Caco-2 (cell line): ENCODE measurements at regions not wholly inside any gene's neighbourhood (a gene's known extent, or its start where the extent isn't known, plus 50 kb on each side); places are given as distances from the start of the nearest gene placed in this dataset.
"Not testable (repeated sequence)": the region's sequence is repeated elsewhere in the genome, so short reads cannot be mapped to it uniquely, and the experiment has no call there.

Experiments
- BruUV-seq: library from RNA; stranded (reverse); fragments of 400-500 nt; replicated peaks from 2 replicates; lab custom pipeline; 2021; lab: Mats Ljungman, UMichigan
- CTCF ChIA-PET: fragments of 300-600 bp; sonication (Branson Sonifier 250); formaldehyde crosslinking; loops from one replicate; lab custom pipeline; 2022; ENCODE audit warnings: antibody characterized with exemption; lab: Charles Lee
- POLR2A ChIA-PET: fragments of 300-600 bp; sonication (Branson Sonifier 250); formaldehyde crosslinking; loops from one replicate; lab custom pipeline; 2022; ENCODE audit warnings: antibody characterized with exemption; lab: Charles Lee
- DNase-seq, 2 experiments: peaks; one replicate each; pipeline versions ENCODE4 v3.0.0 to v3.0.0-alpha.2; 2020 to 2022
- H3K27me3 ChIP-seq: replicated peaks from 2 replicates; pipeline ENCODE4 v1.6.0; 2011; ENCODE audit warnings: low read length; ENCODE audit not compliant: control insufficient read depth, insufficient read depth
- H3K36me3 ChIP-seq: 2 replicates; pipeline ENCODE4 v1.5.1; 2011; ENCODE audit warnings: low read length; ENCODE audit not compliant: control insufficient read depth, insufficient read depth
- H3K4me1 ChIP-seq: fragments of 250-450 bp; sonication (Bioruptor Pico); 2 replicates; pipeline ENCODE4 v1.5.1; 2020; ENCODE audit warnings: mild to moderate bottlenecking
- H3K4me3 ChIP-seq: 2 replicates; pipeline ENCODE4 v1.5.1; 2011; ENCODE audit warnings: low read depth, mild to moderate bottlenecking, control low read depth, low read length
- H3K9me3 ChIP-seq: fragments of 250-450 bp; sonication (Bioruptor Pico); 2 replicates; pipeline ENCODE4 v1.5.1; 2020; ENCODE audit warnings: mild to moderate bottlenecking, moderate library complexity
- H3K27ac Mint-ChIP-seq: one replicate; pipeline ENCODE4 v1.8.0; 2022; ENCODE audit warnings: mixed read lengths; ENCODE audit not compliant: unreplicated experiment
- H3K27me3 Mint-ChIP-seq: one replicate; pipeline ENCODE4 v1.8.0; 2022; ENCODE audit warnings: mixed read lengths; ENCODE audit not compliant: insufficient read depth, unreplicated experiment
- H3K36me3 Mint-ChIP-seq: one replicate; pipeline ENCODE4 v1.8.0; 2022; ENCODE audit warnings: mild to moderate bottlenecking, mixed read lengths; ENCODE audit not compliant: insufficient read depth, unreplicated experiment
- H3K4me1 Mint-ChIP-seq: one replicate; pipeline ENCODE4 v1.8.0; 2022; ENCODE audit warnings: low read depth, mixed read lengths; ENCODE audit not compliant: unreplicated experiment
- H3K4me3 Mint-ChIP-seq: one replicate; pipeline ENCODE4 v1.8.0; 2022; ENCODE audit warnings: mild to moderate bottlenecking, moderate library complexity, mixed read lengths; ENCODE audit not compliant: unreplicated experiment
- H3K9me3 Mint-ChIP-seq: one replicate; pipeline ENCODE4 v1.8.0; 2022; ENCODE audit warnings: mixed read lengths; ENCODE audit not compliant: unreplicated experiment
- CTCF ChIP-seq, 2 experiments: fragments of 200-600 bp in 1 of 2; IDR thresholded peaks; 1 replicate in 1 of 2; 2 replicates in 1 of 2; pipeline versions ENCODE4 v1.5.1 to v1.8.0; 2011 to 2022; ENCODE audit warnings: antibody characterized with exemption in 1 of 2, control low read depth in 1 of 2, inconsistent platforms in 1 of 2, low read depth in 1 of 2, low read length in 1 of 2, mild to moderate bottlenecking in 1 of 2, moderate library complexity in 1 of 2; ENCODE audit not compliant: insufficient read depth in 1 of 2, severe bottlenecking in 1 of 2, unreplicated experiment in 1 of 2
- intact Hi-C: fragments of 100-400 bp; cut with micrococcal nuclease; formaldehyde crosslinking; loops from one replicate; pipeline ENCODE4 v1.10.0; 2022; ENCODE audit not compliant: unreplicated experiment

- H3K4me1 ChIP-seq, BruUV-seq, H3K4me1 Mint-ChIP-seq, intact Hi-C loops, H3K36me3 ChIP-seq, H3K9me3 Mint-ChIP-seq, POLR2A ChIA-PET, H3K36me3 Mint-ChIP-seq, H3K4me3 Mint-ChIP-seq, H3K27me3 ChIP-seq, H3K27me3 Mint-ChIP-seq, H3K27ac Mint-ChIP-seq, H3K4me3 ChIP-seq, H3K9me3 ChIP-seq: not testable (repeated sequence)
- CTCF ChIA-PET = interaction anchor here (0.6 kb wide), 1 partner anchor 8 kb away, joined by 5 read pairs; no protein-coding TSS in a partner anchor
- TF ChIP-seq CTCF (IDR thresholded peaks at IDR 0.05; ENCODE audit: insufficient read depth in 1 of 2, low read depth in 1 of 2, low read length in 1 of 2, severe bottlenecking in 1 of 2, unreplicated experiment in 1 of 2) = peak; percentile 50 to 65
- DNase-seq = peak; percentile 59 to 61
Measured at GRCh38 chr15:77900331-77900963, 177.1 kb downstream of the TBC1D2B start.

GRCh38 chr15:77899776-77900175, 177.7 kb downstream of the TBC1D2B start:
- H3K9me3 Mint-ChIP-seq, H3K36me3 Mint-ChIP-seq, H3K36me3 ChIP-seq, POLR2A ChIA-PET, DNase-seq, intact Hi-C loops, H3K4me3 ChIP-seq, H3K4me1 ChIP-seq, H3K4me3 Mint-ChIP-seq, H3K27me3 ChIP-seq, H3K27ac Mint-ChIP-seq, H3K9me3 ChIP-seq, H3K4me1 Mint-ChIP-seq, BruUV-seq, H3K27me3 Mint-ChIP-seq: not testable (repeated sequence)
- CTCF ChIA-PET = interaction anchor here (0.6 kb wide), 1 partner anchor 7 kb away, joined by 5 read pairs; no protein-coding TSS in a partner anchor

GRCh38 chr15:77898811-77899730, 178.4 kb downstream of the TBC1D2B start:
- peaks cover 6% of the 10 kb centered on the region for H3K27me3 Mint-ChIP-seq
- Histone ChIP-seq H3K36me3 (no peaks in the 10 kb centered on the region), H3K9me3 (no peaks in the 10 kb centered on the region), H3K4me3 (no peak overlapping the region), H3K4me1 (no peaks in the 10 kb centered on the region), H3K27me3 (no peaks in the 10 kb centered on the region)
- no peaks in the 10 kb centered on the region for H3K4me1 Mint-ChIP-seq
- TF ChIP-seq CTCF (IDR thresholded peaks at IDR 0.05; ENCODE audit: insufficient read depth in 1 of 2, low read depth in 1 of 2, low read length in 1 of 2, severe bottlenecking in 1 of 2, unreplicated experiment in 1 of 2) = no peak
- H3K4me3 Mint-ChIP-seq = no peak overlapping the region
- no peaks in the 10 kb centered on the region for H3K9me3 Mint-ChIP-seq
- DNase-seq = no peak
- no peaks in the 10 kb centered on the region for H3K36me3 Mint-ChIP-seq
- POLR2A ChIA-PET = no interaction called here
- no TSS peak for BruUV-seq
- intact Hi-C loops = no loop called here
- CTCF ChIA-PET = no interaction called here
- no peak overlapping the region for H3K27ac Mint-ChIP-seq
